GM12878 (cell line): ENCODE measurements at regions not wholly inside any gene's neighbourhood (a gene's known extent, or its start where the extent isn't known, plus 50 kb on each side); places are given as distances from the start of the nearest gene placed in this dataset.

Source experiments
- ATAC-seq: fragments of 200-7000 bp; cut with Tn5 transposase; 3 replicates; pipeline ENCODE4 v1.9.1; 2020; ENCODE audit warnings: mild to moderate bottlenecking, moderate library complexity
- BruUV-seq: library from RNA; stranded (reverse); fragments of 400-500 nt; replicated peaks from 2 replicates; lab custom pipeline; 2021; lab: Mats Ljungman, UMichigan
- CTCF ChIA-PET: fragments of 300-600 bp; sonication (Branson Sonifier 250); formaldehyde crosslinking; extraction: SDS; loops from one replicate; lab custom pipeline; 2021; ENCODE audit warnings: inconsistent platforms; lab: Yijun Ruan, JAX
- POLR2A ChIA-PET: fragments of 350-600 bp; formaldehyde crosslinking; extraction: SDS; loops from one replicate; lab custom pipeline; 2021; ENCODE audit warnings: inconsistent platforms; lab: Charles Lee
- RAD21 ChIA-PET: fragments of 300-600 bp; sonication (Branson Sonifier 250); formaldehyde crosslinking; loops from one replicate; lab custom pipeline; 2023; ENCODE audit warnings: antibody characterized with exemption; ENCODE audit not compliant: unreplicated experiment; lab: Charles Lee
- SMC1A ChIA-PET: fragments of 300-600 bp; sonication (Branson Sonifier 250); formaldehyde crosslinking; loops from one replicate; lab custom pipeline; 2023; ENCODE audit not compliant: unreplicated experiment, uncharacterized antibody; lab: Charles Lee
- DNase-seq: peaks from one replicate; pipeline ENCODE4 v3.0.0-alpha.2; 2011; ENCODE audit warnings: low read depth, low spot score
- FAIRE-seq: peaks from 3 replicates; lab custom pipeline; 2011; peaks lifted over from hg19 to GRCh38; lab: Jason Lieb, UNC
- H2AFZ ChIP-seq: 2 replicates; pipeline ENCODE4 v1.6.0; 2011; ENCODE audit warnings: low read depth, low read length, control low read depth; ENCODE audit not compliant: control insufficient read depth
- H3K27ac ChIP-seq: 2 replicates; pipeline ENCODE4 v1.5.1; 2011; ENCODE audit warnings: control low read depth; ENCODE audit not compliant: control insufficient read depth, insufficient read depth
- H3K27me3 ChIP-seq, 2 experiments: replicated peaks in 1 of 2; 2 replicates each; pipeline versions ENCODE4 v1.6.0 to v1.6.1; 2011; ENCODE audit warnings: low read length in 1 of 2; ENCODE audit not compliant: control insufficient read depth in 2 of 2, insufficient read depth in 2 of 2
- H3K36me3 ChIP-seq, 2 experiments: 2 replicates each; pipeline ENCODE4 v1.5.1; 2011; ENCODE audit warnings: low read length in 1 of 2; ENCODE audit not compliant: control insufficient read depth in 2 of 2, insufficient read depth in 2 of 2
- H3K4me1 ChIP-seq: 2 replicates; pipeline ENCODE4 v1.6.1; 2011; ENCODE audit warnings: mild to moderate bottlenecking, low read length, moderate library complexity, mixed read lengths; ENCODE audit not compliant: control insufficient read depth, insufficient read depth
- H3K4me2 ChIP-seq: 2 replicates; pipeline ENCODE4 v1.6.0; 2011; ENCODE audit warnings: control low read depth; ENCODE audit not compliant: control insufficient read depth, insufficient read depth
- H3K4me3 ChIP-seq: fragments of 200-600 bp; sonication (generic); 2 replicates; pipeline ENCODE4 v1.5.1; 2016
- H3K79me2 ChIP-seq: 2 replicates; pipeline ENCODE4 v1.6.0; 2011; ENCODE audit warnings: low read length; ENCODE audit not compliant: control insufficient read depth, insufficient read depth
- H3K9ac ChIP-seq: 2 replicates; pipeline ENCODE4 v1.8.0; 2011; ENCODE audit warnings: low read length, control low read depth, mixed read lengths; ENCODE audit not compliant: control insufficient read depth, insufficient read depth
- H3K9me3 ChIP-seq: replicated peaks from 3 replicates; pipeline ENCODE4 v1.5.1; 2011; ENCODE audit warnings: mild to moderate bottlenecking, low read length; ENCODE audit not compliant: control insufficient read depth, insufficient read depth
- H4K20me1 ChIP-seq: 2 replicates; pipeline ENCODE4 v1.6.0; 2011; ENCODE audit not compliant: control insufficient read depth, insufficient read depth
- CREM ChIP-seq: IDR thresholded peaks from 2 replicates; pipeline ENCODE4 v1.6.1; 2014; ENCODE audit warnings: antibody characterized with exemption, low read depth
- MYB ChIP-seq: fragments of 150-350 bp; IDR thresholded peaks from 2 replicates; pipeline ENCODE4 v1.6.1; 2014; ENCODE audit warnings: mild to moderate bottlenecking, low read depth, low read length, borderline replicate concordance
- NFIC ChIP-seq: IDR thresholded peaks from 2 replicates; pipeline ENCODE4 v1.6.1; 2012; ENCODE audit warnings: low read depth, mild to moderate bottlenecking, inconsistent platforms, low read length, moderate library complexity
- NR2F1 ChIP-seq: fragments of 450-650 bp; conservative IDR thresholded peaks from 2 replicates; pipeline ENCODE4 v1.6.1; 2017; ENCODE audit warnings: mild to moderate bottlenecking
- RAD21 ChIP-seq: IDR thresholded peaks from 2 replicates; pipeline ENCODE4 v1.6.1; 2011; ENCODE audit warnings: mild to moderate bottlenecking, low read depth, low read length, moderate library complexity; ENCODE audit not compliant: insufficient read depth
- RELA ChIP-seq: fragments of 450-650 bp; IDR thresholded peaks from 2 replicates; pipeline ENCODE4 v1.8.0; 2014; ENCODE audit warnings: borderline replicate concordance; ENCODE audit not compliant: partially characterized antibody
- WGBS: methylation state at CpG from one replicate; pipeline ENCODE4 v1.1.6; 2016; ENCODE audit warnings: low lambda C conversion rate; ENCODE audit not compliant: insufficient replicate concordance, insufficient coverage; ENCODE audit errors: missing lambda C conversion rate; 5-methylcytosine and 5-hydroxymethylcytosine counted together
- in situ Hi-C: fragments of 300-500 bp; cut with MboI; formaldehyde crosslinking; loops from 9 replicates; pipeline ENCODE4 v1.14.3; 2018; ENCODE audit warnings: mixed read lengths
- intact Hi-C: fragments of 100-400 bp; cut with micrococcal nuclease; formaldehyde crosslinking; loops from one replicate; pipeline ENCODE4 v1.14.2; 2022; ENCODE audit not compliant: unreplicated experiment

DNA sequence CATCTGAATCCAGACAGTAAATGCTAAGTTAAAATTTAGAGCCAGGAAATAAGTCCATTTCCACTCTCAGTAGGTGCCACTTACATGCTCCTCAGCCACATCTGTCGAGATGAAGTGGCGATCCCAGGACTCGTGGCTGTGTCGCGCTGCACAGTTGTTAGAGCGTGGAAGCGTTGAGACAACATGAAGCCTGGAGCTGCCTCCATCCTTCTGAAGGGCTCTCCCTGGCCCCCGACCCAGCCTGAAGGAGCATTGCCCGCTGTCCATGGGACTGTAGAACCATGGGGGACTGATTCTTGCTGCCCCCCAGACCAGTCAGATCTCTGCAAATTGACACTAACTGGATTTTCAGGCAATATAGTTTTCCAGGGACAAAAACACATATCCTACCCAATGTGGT is 58.9 kb downstream of the IRX1 start:
- Histone ChIP-seq H3K4me2 (no peak overlapping the region), H3K79me2 (no peaks in the 10 kb centered on the region), H3K27ac (no peak overlapping the region), H3K27me3 (no peaks in the 10 kb centered on the region), H3K36me3 (no peaks in the 10 kb centered on the region), H3K4me3 (no peak overlapping the region), H3K4me1 (no peaks in the 10 kb centered on the region), H2AFZ (no peak overlapping the region), H3K9me3 (no peaks in the 10 kb centered on the region; the same call in 2 of the 3 replicates), H4K20me1 (no peaks in the 10 kb centered on the region), H3K9ac (no peak overlapping the region)
- intact Hi-C loops, result no loop called here
- BruUV-seq, result no TSS peak
- FAIRE-seq (no peak), DNase-seq (no peak), ATAC-seq (no peak)
- 52% methylated on average over 9 of the region's 9 CpGs for WGBS
- ChIA-PET POLR2A (no interaction called here), RAD21 (no interaction called here), CTCF (no interaction called here), SMC1A (no interaction called here)
- TF ChIP-seq CREM (no peak), NFIC (no peak), NR2F1 (no peak), MYB (no peak)
- in situ Hi-C loops, result no loop called here

DNA sequence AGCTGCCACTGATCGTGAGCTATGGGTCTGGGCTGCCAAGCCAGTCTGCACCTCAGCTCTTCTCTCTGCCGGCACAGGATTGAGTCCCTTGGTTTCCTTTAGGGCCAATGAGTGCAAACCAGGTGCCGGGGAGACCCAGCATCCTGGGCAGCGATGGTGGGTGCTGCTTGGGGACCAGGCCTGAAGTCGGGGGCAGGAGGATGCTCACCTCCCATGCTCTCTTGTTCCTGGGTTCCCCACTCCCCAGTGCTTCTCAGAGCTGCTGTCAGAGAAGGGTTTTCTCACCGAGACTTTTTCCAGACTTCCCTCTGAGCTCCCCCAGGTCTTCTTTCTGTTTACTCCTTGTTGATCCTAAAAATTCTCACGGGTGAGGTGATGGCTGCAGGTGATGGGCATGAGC is 61.2 kb downstream of the IRX1 start:
- 17% methylated on average over 7 of the region's 7 CpGs for WGBS
- H3K36me3 ChIP-seq, result no peaks in the 10 kb centered on the region
- TF ChIP-seq RELA (no peak), RAD21 (no peak)
- no peaks in the 10 kb centered on the region for H4K20me1 ChIP-seq
- H3K27ac ChIP-seq, result no peak overlapping the region
- ATAC-seq, result no peak
- no peaks in the 10 kb centered on the region for H3K79me2 ChIP-seq
- no peaks in the 10 kb centered on the region; the same call in 2 of the 3 replicates for H3K9me3 ChIP-seq
- intact Hi-C loops (no loop called here), in situ Hi-C loops (no loop called here)
- POLR2A ChIA-PET, result no interaction called here
- SMC1A ChIA-PET, result no interaction called here
- RAD21 ChIA-PET, result no interaction called here
- FAIRE-seq, result no peak
- H3K9ac ChIP-seq, result no peak overlapping the region
- no peaks in the 10 kb centered on the region for H3K27me3 ChIP-seq
- BruUV-seq, result no TSS peak
- no peak overlapping the region for H3K4me2 ChIP-seq
- no peak for DNase-seq
- CTCF ChIA-PET, result no interaction called here
- H3K4me1 ChIP-seq, result no peaks in the 10 kb centered on the region
- H2AFZ ChIP-seq, result no peak overlapping the region
- no peak overlapping the region for H3K4me3 ChIP-seq
